ENCODE measurements at regions not wholly inside any gene's neighbourhood (a gene's known extent, or its start where the extent isn't known, plus 50 kb on each side); places are given as distances from the start of the nearest gene placed in this dataset.

DNA sequence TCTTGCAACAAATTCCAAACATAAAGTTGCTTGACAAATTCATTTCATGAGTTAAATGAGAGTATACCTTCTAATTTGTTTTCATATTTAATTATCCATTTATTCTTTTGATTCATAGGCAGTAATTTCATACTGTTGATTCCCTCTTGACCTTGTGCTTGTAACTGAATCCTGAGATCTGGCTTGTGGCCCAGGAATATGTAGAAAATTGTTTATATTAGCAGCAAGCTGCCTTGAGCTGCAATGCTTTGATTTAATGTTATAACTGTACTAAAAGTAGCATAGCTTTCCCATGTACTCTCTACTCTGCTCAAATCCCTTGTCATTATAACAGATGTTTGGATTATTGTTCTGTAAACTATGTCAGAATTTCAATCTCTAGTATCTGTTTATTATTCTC, 780.7 kb downstream of the NR2F1-AS1 start:
- peak; percentile 78 for DNase-seq (ENCODE audit: low spot score)

DNA sequence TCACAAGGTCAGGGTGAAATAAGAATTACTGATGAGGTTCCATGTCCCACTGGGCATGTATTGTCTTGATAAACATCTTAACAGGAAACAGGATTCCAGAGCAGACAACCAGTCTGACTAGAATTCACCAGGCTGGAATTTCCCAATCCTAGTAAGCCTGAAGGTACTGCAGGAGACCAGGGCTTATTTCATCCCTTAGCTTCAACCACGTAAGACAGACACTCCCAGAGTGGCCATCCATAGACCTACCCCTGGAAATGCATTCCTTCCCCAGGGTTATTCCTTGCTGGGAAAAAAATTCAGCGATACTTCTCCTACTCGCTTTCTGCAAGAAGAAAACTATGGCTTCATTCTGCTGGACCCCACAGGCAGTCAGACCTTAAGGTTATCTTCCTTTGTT, 785.4 kb downstream of the NR2F1-AS1 start:
- no peak for DNase-seq (ENCODE audit: low spot score)

DNA sequence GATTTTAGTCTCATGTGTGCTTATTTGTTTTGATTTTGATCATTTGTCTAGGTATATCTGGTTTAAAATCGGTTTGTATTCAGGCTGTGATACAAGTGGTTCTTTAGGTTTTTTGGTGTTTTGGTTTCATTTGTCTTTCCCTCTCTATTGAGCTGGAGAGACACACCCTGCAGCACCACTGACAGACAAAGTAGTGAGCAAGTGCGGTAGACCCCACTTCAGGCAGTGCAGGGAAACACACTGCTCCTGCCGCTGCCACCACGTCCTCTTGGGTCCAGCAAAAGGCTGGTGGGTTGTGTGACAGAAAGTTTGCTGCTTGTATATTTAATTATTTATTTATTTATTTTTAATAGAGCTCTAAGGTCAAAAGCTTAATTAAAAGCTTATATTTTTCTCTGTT, 801.0 kb downstream of the NR2F1-AS1 start:
- no peak for DNase-seq (ENCODE audit: low spot score)

DNA sequence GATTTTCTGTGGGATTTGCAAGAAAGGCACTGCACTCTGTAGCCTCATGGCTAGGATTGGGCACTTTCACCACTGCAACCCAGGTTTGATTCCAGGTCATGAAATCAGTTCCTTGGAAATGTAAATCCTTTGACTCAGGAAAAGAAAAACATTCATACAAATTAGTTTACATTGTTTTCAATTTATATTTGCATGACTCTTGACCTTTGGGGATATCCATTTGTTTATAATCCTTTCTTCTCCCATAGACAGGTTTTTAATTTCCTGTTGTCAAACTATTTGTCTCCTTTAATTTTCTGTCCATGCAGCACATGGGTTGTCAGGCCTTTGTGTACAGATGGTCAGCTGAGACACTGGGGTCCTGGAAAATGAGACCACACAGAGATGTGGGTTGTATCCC, 801.5 kb downstream of the NR2F1-AS1 start:
- no peak for DNase-seq (ENCODE audit: low spot score)

DNA sequence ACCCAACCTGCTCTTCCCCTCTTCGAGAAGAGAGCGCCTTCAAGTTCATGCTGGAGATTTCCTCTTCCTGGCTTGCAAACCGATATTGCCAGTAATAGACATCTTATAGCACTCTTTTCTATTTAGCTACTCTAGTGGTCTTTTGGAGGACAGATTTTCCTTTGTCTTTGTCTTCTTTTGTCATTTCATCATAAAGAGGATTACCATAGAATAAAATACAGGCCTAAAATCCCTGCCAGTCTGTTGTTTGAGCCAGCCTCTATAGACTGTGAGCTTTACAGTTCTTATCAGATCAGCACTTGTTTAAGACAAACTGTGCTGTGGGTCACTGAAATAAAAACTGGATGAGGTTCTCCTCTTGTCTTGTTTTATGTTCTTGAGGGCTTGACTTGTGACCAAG, 802.8 kb downstream of the NR2F1-AS1 start:
- DNase-seq (ENCODE audit: low spot score) = no peak

DNA sequence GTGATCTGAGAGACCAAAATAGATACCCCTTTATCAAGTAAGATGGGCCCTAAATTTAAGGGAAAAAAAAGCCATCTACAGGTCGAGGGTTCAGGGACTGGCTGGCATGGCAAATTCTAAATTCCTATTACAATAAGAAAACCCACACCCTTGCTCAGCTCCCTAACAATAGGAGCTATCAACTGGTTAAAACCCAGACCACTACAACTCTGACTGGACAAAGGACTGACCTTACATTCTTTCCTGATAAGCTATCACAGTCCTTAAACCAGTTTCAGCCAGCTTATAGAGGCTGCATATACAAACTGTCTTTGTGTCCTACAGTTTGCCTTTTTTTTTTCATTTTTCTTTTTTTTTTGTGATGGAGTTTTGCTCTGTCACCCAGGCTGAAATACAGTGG, 803.6 kb downstream of the NR2F1-AS1 start:
- DNase-seq (ENCODE audit: low spot score) = no peak

DNA sequence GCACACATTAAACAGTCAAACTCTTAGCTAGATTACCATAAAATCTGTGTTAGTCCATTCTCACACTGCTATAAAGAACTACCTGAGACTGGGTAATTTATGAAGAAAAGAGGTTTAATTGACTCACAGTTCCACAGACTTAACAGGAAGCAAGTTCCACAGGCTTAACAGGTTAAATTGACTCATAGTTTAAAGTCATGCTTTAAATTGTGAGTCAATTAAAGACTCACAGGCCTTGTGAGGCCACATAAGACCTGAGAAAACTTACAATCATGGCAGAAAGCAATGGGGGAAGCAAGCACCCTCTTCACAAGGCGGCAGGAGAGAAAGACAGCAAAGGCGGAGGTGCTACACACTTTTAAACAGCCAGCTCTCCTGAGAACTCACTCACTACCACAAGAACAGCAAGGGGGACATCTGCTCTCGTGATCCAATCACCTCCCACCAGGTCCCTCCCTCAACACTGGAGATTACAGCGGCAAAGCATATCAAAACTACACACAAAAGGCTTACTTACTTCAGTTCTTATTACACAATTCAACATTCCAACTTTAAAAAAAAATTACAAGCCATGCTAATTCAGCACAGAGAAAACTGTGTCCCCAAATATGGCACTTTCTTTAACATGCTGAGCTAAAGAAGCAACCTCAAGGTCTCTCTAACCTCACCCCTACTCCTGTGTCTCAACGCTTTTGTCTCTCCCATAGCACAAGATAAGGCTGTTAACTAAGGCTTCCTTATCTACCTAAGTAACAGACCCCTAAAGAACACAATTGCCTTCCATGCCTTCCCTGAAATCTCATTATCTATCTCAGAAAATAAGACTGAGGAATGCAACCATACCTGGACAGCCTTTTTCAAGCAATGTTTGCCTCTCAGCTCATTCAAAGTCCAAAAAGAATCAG, 805.1 kb downstream of the NR2F1-AS1 start:
- no peak for DNase-seq (ENCODE audit: low spot score)

DNA sequence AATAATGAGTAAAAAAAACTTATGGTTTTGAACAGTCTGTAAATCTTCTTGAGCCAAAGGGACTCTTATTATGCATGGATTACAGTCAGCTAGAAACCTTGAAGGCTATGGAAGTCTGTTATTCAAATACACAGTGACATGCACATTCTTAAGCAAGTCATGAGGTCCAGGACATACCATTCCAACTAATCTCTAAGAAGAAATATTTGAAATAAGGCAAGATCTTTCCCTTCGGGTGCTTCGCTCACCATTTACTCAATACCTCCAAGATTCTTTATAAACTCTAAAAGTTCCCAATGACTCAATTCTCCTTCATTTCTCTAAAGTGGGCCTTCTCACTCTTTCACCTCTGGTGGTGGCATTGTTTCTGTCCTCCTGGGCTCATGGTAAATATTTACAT, 811.0 kb downstream of the NR2F1-AS1 start:
- DNase-seq (ENCODE audit: low spot score) = no peak

DNA sequence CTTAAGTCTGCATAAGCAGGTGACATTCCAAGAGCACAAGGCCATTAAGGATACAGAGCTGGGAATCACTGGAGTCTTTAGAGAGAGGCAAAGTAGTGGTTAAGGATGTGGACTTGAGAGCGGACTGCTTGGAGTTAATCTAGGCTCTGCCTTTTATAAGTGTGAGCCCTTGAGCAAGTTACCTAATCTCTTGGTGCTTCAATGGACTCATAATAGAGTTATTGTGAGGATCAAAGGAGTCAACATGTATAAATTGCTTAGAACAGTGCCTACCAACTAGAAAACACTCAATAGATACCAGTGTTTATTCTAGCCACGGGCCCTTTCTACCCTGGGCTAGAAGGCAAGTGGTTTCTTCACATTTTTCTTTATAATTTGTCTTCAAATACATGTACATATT, 819.4 kb downstream of the NR2F1-AS1 start:
- no peak for DNase-seq (ENCODE audit: low spot score)

DNA sequence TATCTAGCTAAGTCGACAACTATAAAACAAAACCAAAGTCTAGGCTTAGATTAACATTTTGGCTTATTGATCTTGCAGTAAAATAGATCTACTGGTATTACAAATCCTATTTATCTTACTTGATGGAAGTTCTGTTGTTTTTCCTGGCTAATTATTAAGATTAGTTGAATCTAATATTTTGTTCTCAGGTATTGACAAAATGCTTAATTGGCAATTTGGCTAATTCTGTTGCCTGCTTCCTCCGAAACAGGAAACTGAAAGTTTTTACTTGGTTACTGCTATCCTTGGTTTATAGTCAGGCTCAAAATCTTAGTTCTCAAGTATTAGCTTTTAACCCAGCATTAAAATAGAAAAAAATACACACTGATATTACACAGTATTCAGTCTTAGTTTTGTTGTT, 820.5 kb downstream of the NR2F1-AS1 start:
- no peak for DNase-seq (ENCODE audit: low spot score)

DNA sequence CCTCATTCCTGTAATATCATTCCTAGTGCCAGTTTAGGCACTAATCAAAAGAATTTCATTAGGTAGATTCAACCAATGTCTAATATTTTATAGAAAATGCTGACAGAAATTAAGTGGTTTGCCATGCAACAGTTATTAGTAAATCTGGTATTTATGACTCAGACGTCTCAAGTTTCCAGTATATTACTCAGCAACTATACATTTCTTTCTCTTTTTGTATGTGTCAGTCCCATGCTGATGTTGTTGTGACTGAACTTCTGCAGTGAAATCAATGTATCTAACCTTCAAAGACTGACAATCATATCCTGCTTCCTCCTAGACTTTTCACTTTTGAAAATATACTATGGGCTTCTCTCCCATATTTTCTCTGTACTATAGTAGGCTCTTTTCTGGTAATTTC, 822.5 kb downstream of the NR2F1-AS1 start:
- no peak for DNase-seq (ENCODE audit: low spot score)

DNA sequence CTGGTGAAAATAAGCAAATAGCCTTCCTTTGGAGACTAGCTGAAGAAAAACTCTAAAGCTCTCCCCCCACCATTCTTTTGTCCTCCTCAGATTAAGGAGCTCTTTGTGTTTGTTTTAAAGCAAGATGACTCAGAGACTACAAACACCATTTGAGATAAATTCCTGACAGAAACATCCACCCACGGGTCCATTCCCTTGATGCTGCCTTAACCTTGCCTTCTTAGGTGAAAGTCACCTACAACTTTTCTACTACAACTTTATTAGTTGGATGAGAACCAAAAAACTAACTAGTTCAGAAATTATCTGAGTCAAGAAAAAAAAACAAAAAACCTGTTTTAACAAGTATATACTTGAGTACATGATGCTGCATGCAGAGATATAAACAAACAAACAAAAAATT, 831.1 kb downstream of the NR2F1-AS1 start:
- no peak for DNase-seq (ENCODE audit: low spot score)

DNA sequence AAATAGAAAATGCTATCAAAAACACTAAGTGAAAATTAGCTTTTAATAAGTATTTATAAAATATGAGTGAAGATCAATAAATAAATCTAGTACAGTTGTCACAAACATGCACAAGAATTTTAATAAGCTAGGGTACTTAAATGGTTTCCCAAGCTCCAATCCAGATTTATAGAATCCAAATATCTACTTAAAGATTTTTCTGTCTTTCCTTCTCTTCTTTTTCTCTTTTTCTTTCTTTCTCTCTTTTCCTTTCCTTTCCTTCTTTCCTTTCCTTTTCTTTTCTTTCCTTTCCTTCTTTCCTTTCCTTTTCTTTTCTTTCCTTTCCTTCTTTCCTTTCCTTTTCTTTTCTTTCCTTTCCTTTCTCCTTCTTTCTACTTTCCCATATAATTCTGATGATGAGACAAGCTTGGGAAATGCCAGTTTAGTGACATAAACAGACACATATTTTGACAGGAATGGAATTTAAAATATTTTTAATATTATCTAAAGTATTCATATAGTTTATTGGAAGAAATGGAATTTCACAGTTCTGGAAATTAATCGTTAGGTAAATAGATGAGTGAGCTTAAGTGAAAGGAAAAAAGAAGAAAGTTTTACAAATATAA, 832.8 kb downstream of the NR2F1-AS1 start:
- DNase-seq (ENCODE audit: low spot score) = no peak

DNA sequence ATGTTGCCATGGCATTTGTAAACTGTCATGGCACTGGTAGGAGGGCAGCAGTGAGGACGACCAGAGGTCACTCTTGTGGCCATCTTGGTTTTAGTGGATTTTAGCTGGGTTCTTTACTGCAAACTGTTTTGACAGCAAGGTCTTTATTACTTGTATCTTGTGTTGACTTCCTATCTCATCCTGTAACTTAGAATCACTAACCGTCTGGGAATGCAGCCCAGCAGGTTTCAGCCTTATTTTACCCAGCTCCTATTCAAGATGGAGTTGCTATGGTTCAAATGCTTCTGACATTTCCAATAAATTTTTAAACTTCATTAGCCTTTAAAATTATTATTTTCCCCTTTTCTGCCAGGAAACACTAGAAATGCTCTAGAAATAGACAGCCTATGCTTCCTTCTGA, 839.1 kb downstream of the NR2F1-AS1 start:
- DNase-seq (ENCODE audit: low spot score) = no peak

DNA sequence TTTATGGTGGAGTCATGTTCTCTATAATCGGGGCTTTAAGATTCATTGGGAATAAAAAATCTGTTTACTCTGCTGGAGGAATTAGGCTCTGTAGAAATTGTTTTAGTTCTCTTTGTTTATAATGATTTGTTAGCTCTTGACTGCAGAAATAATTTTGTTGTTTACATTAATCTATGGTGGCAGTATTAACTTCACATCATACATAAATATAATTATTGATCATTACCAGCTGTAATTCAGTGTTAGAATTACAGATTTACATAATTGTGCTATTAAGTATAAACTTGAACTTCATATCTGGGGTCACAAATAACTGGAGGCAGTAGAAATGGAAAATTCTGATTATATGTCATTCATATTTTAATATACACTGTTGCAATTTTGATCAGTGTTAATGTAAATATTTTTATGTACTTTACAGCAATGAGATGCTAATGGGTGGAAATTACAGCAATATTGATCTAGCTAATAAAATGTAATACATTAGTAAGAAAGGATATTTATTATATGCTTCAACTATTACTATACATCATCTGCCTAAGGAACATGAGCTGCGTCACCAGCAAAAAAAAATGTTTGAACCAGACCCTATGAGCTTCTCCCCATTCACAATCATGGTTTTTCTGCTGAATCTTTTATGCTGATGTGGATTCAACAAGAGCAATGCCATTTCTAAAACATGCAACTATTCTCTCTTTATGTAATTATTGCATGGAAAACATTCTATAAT, 846.6 kb downstream of the NR2F1-AS1 start:
- no peak for DNase-seq (ENCODE audit: low spot score)

DNA sequence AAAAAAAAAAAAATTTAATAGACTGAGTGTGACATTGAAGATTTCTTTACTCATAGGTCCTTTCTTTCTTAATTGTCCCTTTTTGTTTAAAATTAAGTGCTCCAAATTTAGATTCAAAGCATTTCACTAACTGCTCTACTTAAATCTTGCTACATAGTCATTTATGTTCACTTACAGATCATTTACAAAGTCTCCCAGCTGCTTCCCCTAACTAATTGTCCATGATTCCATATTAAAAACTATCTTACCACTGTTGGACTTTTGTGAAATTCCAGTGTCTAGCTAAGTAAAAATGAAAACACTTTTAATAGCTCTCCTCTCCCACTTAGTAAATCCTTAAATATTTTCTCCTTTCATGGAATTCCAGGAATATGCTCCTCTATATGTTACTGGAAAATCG, 850.5 kb downstream of the NR2F1-AS1 start:
- no peak for DNase-seq (ENCODE audit: low spot score)

DNA sequence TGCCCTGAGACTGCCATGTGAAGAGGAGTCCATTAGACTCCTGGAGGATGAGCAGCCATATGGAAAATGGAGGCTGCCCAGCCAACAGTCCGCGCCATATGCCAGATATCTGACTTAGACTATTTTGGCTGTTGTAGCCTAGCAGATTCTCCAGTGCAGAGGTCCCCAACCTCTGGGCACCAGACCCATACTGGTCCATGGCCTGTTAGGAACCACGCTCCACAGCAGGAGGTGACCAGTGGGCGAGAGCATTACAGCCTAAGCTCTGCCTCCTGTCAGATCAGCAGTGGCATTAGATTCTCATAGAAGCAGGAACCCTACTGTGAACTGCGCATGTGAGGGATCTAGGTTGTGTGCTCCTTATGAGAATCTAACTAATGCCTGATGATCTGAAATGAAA, 851.9 kb downstream of the NR2F1-AS1 start:
- DNase-seq (ENCODE audit: low spot score) = no peak

DNA sequence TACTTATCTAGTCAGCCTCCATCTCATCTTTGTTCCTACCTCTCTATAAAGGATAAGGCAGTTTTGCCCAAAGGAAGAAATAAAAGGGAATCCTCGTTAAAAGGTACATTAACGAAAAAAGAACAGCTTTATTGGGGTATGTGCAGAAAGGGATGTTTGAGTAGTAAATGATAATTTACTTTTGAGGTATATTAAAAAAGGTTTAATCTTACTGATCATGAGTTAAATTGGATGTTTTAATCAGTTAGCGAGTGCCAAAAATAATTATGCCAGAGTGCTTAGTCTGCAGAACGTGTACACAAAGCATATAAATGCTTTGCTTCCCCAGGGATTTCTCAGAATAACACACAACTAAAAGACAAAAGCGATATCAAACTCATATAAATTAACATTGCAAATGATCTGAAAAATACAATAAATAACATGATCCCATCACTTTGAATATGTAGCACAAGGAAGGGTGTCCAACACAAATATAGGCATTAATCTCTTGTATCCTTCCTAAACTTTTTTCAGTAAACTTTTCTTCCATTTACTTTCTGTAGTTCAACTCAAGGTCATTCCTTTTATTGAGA, 865.0 kb downstream of the NR2F1-AS1 start:
- DNase-seq (ENCODE audit: low spot score) = no peak

DNA sequence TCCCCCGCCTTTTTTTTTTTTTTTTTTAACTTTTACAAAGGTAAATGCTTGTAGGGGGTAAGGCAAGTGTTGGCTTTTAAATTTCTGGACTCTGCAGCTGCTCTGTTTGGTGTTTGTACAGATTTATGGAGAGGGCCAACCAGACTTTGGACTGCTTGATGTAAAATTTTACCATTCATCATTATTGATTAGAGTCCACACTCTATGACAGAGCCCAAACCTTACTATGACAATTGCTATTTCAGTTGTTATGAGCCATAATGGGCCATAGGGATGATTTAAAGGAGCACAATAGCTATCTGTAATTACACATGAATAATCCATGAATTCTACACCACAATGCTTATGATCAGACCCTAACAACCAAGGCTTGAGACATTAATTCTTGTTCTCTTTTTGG, 867.2 kb downstream of the NR2F1-AS1 start:
- DNase-seq (ENCODE audit: low spot score) = no peak

DNA sequence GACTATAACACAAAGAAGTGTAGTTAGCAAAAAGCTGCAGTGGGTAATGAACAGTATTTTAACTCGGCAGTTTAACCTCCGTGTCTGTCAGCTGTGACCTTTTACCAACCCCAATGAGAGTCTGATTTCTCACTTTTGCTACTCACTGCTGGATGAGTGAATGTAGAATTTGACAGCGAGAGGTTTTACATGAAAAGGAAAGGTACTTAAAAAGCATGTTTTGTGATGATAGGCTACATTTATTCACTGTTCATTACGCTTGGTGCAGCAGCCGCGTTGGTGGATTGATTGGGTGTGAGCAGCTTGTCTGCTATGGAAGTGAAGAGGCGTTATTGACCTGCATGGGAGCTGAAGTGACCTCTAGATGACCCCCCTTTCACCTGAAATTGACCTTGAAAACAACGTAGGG, 867.7 kb downstream of the NR2F1-AS1 start:
- DNase-seq (ENCODE audit: low spot score) = no peak

DNA sequence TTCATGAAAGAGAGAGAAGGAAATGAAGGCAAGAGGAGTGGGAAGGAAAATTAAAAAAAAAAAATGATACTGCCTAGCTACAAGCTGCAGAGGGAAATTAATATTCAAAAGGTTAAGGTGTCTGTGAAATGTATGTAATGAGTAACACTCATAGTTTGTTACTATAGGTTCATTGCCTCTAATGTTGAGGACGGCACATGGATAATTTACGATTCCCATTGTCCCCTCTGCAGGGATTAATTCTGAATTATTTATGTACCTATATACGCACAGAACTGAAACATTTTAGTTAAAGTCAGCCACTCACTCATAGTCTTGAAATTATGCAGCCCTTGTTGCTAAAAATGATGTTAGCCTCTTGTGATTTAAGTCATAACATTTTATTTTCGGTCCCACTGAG, 869.1 kb downstream of the NR2F1-AS1 start:
- no peak for DNase-seq (ENCODE audit: low spot score)

DNA sequence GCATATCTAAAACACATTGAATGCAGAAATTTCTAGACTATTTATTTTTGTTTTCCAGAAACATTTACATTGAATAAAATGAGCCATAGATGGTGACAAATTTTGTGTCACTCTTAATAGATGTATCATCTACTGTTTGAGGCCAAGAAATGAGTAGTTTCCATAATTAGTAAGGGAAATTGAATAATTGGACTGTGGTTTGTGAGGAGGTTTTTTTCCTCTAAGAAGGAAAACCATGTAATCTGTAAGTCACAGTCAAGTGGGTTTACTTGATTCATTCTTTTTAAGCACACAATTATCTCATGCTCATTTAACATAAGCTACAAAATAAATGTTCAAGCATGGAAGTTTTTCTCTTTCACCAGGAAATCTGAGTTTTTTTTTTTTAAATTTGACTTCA, 876.4 kb downstream of the NR2F1-AS1 start:
- DNase-seq (ENCODE audit: low spot score) = no peak

Data from umbilical cord (tissue), 1 donor.